HG02840 (cell line): ENCODE measurements at regions not wholly inside any gene's neighbourhood (a gene's known extent, or its start where the extent isn't known, plus 50 kb on each side); places are given as distances from the start of the nearest gene placed in this dataset.

ENCODE experiments used
- ATAC-seq: cut with Tn5 transposase; IDR thresholded peaks from one replicate; pipeline ENCODE4 v1.9.1; 2021; ENCODE audit warnings: mild to moderate bottlenecking, moderate library complexity, moderate number of reproducible peaks; ENCODE audit not compliant: unreplicated experiment, low FRiP score

DNA sequence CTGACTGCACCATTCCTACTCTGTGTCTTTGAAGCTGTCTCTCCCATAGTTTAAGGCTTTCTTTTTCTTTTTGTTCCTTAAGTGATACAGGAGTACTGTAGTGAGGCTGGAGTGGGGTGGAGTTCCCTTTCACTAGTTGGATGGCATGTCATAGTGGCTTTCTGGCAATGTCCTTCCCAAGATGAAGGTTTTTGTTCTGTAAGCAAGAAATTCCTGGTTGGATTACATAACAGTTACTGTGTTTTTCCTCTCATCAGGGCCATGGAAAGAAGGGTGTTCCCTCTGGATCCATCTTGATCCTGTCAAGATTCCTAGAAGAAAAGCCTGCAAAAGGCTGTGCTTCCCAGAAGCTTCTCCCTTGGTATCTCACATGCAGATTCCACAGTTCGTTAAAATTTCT lies 84.2 kb downstream of the ACKR3 start:
- no peak for ATAC-seq

DNA sequence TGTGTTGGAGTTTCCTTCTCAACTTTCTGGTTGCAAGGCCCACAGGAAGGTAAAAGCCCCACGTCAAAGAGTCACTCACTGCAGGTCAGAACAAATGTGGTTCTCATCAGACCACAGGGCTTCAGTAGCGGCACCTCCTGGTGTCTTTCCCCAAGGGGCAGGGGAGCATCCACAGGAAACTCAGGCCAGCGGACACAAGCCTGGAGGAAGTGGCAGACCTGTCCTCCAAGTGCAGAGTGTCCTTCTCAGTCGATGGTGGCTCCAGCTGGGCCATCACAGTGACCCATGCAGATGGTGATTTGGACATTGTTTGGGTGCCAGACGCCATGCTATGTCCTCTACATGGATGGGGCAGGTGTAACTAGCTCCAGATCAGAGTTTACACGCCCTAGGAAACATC lies 84.9 kb downstream of the ACKR3 start:
- no peak for ATAC-seq

DNA sequence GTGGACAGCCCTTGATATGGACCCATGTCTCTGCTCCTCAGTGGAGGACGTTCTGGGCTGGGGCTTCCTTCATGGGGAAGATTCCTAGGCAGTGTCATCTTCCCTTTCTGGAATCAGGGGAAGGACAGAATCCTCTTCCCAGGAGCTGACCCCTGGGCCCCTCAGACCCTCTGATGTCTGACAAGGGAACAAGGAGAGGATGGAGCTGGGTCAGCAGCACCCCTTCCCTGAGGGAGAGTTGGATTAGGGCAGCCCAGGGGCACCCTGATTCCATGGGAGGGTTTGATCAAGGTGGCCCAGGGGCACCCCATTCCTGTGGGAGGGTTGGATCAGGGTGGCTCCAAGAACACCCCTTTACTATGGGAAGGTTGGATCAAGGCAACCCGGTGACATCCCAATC lies 86.5 kb downstream of the ACKR3 start:
- no peak for ATAC-seq

DNA sequence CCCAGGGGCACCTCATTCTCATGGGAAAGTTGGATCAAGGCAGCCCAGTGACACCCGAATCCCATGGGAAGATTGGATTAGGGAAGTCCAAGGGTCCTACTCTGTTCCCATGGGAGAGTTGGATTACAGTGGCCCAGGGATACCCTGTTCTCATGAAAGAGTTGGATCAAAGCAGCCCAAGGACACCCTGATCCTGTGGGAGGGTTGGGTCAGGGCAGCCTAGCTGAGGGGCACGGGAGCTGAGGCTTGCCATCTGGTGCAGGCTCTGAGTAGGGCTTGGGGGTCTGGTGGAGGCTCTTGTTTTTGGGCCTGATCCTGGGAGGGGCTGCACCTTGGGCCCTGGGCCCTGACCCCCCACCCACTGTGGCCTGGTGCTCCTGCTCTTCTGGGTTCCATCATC lies 87.1 kb downstream of the ACKR3 start:
- ATAC-seq: no peak

DNA sequence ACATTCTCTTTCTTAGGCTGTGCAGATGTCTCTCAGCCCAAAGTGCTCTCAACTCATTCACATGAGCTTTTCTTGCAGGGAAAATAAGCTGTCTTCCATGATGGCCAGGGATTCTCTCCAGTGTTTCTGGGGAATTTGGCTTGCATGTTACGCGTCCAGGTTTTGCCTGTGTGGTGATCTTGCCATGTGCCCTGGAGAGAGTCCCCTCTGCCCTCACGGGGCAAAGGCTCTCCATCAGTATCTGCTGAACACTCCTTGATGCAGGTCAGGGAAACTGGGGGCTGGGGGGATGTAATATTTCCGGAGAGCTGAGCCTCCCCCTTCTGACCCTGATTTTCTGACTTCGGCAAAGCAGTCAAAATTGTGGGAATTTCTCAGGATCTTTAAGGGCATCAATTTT lies 87.6 kb downstream of the ACKR3 start:
- no peak for ATAC-seq

DNA sequence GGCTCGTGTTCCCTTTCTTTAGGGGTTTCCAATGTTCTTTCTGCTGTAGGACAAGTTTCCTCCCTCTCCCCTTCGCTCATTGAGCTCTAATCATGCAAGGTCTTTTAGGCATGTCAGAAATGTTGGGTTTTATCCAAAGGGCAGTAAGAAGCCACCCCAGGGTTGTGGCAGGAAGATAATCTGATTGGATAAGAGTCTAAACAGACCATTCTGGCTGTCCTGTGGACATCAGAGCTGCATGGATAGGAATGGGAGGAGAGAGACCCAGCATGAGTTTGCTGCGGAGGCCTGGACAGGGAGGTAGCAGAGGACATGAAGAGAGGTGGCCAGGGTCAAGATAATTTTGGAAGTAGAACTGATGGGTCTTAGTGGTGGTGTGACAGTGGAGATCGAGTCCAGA lies 88.2 kb downstream of the ACKR3 start:
- ATAC-seq: no peak

DNA sequence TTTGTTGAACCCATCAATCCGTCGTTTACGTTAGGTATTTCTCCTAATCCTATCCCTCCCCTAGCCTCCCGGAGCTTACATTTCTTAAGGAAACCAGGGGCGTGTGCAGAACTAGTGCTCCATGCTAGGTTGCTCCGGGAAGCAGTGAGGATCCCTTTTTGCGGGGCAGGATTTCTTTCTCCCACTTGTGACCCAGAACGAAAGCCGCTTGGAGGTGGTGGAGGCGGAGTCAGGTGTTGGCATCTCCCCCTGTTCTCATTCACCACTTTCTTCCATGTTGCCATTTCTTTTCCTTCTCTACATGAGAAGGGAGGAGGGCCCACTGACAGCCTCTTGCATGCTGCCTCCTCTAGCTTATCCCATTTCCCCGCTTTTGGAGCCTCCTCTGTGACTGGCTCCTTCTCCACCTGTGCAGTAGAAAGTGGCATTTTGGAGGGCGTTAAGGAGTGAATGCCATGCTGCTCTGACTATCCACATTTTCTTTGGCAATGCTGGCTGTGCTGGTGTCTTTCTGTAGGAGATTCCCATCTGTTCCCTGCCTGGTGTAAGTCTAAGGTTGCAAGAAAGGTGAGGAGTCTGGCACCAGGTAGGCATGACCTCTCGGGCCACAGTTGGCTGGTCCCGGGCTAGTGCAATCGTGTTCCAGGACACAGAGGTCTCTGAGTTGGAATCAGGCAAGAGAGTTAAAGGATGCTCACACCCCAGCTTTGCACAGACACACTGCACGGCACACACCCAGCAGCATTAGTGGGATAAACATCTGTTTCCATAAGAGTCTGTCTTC lies 89.5 kb downstream of the ACKR3 start:
- ATAC-seq: no peak

DNA sequence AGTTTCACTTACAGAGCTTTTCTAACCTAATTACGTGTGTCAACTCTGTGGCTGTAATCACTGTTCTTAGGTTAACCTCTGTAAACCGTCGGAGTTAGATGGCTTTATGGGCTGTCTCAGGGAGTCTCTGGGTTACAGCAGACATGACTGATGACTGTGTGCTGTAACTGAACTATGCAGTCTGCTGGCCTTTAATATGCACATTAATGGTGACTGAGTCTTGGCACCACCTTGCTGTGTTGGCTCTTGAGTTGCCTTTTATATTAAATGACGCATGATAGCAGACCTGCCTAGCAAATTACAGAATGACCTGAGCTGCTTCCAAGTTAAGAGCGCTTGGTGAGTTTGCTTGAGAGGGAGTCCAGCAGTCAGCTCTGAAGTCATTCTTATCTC lies 90.1 kb downstream of the ACKR3 start:
- ATAC-seq: no peak

DNA sequence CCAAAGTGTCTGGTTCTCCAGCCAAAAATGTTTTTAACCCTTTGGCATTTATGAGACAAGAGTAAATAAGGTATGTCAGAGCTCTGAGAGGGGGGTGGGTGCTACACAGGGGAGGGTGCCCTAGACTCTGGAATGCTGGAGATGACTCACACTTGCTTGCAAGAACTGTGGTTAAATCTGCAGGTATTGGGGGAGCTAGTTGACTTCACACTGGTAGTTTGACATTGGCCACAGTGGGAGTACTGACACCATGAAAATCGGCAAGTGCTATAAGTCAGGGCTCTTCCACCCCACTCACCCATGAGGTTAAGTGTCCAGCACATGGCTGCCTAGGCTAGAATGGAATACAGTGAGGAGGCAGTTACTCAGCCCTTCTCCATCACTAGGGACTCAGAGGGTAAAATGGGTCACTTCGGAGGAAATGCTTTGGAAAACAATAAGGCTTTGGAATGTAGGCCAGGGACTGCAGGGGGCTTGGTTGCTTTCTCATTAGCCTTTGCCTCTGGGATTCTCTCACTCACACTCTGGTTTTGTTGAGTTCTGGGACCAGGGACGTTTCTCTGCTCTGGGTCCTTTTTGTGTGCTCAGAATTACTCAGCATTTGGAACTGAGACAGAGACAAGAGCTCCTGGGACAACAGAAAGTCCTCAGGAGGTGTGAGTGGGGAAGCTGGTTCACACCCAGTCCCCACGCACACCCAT lies 91.6 kb downstream of the ACKR3 start:
- no peak for ATAC-seq

DNA sequence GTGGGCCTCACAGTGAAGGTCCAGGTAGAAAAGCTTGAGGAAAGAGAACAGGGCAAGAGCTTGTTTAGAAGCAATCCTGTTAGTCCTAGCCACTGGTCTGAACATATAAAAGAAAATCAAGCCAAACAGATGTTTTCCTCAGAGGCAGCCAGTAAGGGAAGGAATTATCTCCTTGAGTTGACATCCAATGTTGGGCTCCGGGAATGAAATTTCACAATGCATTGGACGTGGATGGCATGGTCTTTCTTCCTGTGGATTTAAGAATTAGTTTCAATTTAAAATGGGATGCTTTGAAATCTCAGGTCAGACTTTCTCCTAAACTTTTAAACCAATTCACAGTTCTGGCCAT lies 92.1 kb downstream of the ACKR3 start:
- no peak for ATAC-seq

DNA sequence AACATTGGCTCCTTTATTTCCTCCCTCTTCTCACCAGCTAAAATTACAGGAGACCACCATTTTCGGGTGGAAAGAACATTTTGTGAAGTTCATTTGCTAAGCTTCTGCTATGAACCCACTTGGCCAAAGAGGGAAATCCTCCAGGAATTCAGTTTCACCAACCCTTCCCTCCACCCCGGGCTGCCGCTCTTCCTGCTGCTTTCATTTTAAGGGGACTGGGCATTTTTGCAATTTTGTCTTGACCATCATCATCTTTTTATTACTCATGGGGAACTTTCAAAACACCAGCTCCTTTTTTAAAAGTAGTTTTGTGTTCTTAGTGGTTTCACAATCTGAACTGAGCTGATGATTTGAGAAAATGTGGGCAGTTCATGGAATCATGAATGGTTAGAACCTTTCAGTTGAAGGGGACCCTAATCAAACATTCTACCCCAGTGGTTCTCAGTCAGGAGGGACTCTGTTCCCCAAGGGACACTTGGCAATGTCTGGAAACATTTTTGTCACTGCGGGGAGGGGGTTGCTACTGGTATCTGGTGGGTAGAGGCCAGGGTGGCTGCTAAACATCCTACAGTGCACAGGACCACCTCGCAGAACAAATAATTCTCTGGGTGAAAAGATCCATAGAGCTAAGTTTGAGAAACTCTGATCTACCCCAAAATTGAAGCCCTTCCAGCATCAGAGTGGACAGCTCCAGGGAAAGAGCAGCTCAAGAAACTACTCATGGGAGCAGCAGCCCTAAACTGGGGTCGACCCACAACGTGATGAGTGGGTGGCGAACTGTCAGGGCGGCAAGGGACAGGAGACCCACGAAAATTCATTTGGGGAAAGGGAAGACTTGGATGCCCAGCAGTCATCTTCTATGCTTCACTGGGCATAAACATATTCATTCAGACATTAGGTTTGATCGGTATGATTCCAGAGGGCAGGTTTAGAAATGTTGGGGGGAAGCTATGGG lies 92.9 kb downstream of the ACKR3 start:
- no peak for ATAC-seq

DNA sequence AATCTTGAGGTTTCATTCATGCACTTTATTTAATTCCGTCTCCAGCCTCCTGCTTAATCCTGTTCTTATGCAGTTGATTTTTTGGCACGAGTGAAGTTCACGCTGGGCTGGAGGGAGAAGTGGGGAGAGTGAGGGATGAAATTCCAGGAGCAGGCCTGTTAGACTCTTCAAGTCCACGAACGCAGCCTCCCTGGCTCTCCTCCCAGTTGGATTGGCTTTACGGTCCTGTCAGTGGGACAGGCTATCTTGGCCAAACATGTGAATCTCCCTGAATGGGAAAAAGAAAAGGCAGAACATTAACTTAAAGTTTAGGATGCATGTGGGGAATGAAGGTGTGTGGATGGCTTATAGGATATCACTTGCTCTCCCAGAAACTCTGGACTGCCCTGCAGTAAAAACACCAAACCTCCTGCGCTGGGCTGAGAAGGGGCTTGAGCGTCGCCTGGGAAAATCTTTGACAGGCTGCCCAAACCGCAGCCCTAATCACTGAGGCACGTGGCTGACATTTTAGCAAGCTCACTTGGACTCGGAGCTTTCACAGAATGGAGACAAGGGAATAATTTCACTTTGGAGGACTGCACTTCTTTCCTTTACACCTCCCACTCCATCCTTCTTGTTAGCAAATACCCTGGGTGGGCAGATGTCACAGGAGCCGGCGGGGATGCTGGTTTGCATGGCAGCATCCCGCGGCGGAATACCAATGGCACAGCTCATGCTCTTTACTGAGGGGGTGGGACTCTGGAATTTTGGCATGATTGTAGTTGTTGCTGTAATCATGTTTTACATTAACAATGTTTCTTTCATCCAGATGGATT lies 93.9 kb downstream of the ACKR3 start:
- no peak for ATAC-seq

DNA sequence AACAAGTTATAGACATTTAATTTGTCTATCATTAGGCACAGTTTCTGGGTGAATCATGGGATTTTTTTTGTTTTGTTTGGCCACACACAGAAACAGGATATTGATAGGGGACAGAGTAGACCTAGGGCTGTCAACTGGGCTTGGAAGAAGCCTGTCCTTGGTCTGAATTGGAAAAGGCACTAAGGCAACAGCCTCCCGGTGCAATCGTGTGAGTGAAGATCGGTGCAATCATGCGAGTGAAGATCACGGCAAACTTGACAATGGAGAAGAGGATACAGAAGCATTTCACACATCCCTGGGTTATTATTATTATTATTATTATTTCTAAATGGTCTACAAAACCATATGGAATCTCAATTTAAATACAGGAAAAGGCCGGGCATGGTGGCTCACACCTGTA lies 94.5 kb downstream of the ACKR3 start:
- no peak for ATAC-seq

DNA sequence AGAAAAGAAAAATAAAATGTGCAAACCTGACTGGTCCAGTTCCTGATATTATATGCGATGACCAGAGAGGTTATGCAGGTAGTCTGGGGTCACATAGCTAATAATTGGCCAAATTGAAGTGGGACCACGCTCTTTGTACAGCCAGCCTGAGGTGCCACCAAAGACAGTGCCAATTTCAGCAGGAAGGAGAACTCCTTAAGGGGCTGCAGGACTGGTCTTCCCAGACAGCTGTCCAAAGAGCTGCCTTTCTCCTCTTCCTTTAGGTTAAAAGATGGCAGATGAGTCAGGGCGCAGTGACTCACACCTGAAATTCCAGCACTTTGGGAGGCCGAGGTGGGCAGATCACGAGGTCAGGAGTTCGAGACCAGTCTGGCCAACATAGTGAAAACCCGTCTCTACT lies 95.5 kb downstream of the ACKR3 start:
- no peak for ATAC-seq

DNA sequence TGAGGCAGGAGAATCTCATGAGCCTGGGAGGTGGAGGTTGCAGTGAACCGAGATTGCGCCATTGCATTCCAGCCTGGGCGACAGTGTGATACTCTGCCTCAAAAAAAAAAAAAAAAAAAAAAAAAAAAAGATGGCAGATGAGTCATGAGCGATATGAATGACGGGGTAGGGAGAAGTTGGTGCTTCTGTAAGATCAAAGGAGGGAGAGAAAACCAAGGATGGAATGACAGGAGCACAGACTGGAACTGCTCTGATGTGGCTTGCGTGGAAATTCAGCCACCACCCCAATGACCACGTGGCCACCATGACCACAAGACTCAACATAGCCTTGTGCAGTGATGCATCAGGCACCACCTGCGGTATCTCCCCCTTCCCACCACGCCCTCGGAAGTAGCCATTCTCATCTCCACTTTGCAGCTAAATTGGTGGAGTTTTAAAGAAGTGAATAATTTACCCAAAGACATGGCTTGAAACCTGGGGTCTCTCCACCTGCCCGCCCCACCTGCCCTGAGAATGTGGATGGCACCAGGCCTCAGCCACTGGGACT lies 96.0 kb downstream of the ACKR3 start:
- no peak for ATAC-seq

DNA sequence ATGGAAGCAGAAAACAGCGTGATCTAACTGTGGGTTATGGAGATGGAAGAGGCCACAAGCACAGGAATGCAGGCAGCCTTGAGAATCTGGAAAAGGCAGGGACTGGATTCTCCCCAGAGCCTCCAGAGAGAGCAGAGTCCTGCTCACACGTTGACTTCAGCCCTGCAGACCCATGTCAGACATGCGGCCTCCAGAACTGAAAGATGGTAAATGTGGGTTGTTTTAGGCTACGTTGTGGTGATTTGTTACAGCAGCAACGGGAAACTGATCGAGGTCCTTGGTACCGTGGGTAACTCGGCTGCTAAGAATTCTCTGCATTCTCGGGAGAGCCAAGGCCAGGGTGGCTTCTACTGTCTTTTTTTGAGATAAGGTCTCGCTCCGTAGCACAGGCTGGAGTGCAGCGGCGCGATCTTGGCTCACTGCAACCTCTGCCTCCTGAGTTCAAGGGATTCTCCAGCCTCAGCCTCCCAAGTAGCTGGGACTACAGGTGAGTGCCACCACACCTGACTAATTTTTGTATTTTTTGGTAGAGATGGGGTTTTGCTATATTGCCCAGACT lies 97.1 kb downstream of the ACKR3 start:
- no peak for ATAC-seq

DNA sequence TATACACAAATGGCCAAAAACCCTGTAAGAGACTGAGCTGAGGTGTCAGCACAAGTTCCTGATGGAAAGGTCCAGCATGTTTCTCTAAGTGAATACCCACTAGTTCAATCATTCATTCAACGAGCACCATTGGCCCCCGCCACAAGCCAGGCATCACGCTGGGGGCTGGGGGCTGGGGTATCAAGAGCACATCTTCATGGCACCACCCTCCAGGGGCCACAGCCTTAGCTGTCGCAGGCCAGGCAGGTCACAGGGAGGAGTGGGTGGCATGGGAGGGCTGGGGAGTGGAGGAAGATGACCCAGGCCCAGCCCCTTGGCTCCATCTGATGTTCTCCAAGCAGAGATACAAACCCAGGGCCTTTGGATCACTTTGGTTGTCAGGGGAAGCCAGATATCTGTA lies 97.9 kb downstream of the ACKR3 start:
- ATAC-seq: no peak

DNA sequence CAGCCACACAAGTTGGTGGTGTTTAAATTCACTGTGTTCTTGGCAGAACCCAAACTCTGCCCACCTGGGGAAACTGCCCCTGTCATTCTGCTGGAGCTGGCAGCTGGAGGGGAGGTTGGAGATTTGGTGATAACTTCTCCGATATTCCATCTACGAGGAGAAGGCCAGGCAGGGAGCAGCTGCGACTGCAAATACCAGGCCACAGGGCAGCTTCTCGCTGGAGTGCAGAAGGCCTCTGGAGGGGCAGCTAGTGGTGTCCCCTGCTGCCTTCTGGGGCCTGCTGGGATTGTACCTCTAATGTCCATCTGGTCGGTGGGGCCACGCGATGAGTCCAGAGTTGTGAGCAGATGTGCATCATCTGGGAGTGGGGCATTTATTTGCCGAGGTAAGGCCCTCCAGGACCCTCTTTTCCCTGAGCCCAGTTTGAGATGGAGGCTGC lies 98.9 kb downstream of the ACKR3 start:
- ATAC-seq: no peak

DNA sequence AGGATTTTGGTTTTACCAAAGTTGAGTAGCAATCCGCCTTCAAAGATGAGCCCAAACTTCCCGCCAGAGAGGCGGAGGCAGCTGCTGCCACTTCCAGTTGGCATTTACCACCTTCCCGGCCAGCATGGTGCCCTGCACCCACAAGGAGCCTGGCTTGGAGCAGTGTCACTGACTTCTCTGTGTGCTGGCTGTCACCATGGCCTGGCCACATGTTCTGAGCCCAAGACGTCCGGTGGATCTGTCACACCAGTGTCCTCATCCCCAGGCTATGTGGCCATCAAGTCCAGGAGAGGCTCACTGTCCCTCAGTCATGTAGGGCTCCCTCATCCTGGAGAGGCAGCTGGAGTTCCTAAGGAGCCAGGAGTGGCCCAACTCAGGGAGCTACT lies 100.6 kb downstream of the ACKR3 start:
- ATAC-seq: no peak
